ENCODE measurements at regions not wholly inside any gene's neighbourhood (a gene's known extent, or its start where the extent isn't known, plus 50 kb on each side); places are given as distances from the start of the nearest gene placed in this dataset.
A peak's percentile ranks its signal among the peaks of the same experiment; 100 is the strongest.

DNA sequence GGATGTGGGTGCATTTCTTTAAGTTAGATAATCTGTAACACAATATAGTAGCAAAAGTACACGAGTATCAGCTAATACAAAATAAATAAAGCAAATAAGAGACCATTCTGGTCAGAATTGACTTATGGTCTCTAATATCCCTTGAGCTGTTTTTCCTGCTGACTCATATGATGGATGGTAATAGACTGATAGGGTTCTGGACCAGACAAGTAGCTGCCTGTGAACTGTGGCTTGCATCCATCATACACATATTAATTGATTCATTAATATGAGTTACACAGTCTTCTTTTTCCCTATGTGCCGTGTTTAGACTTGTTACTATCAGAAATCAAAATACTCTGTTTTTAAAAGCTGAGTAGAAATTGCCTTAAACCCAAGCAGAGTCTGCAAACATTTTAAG is 762.8 kb downstream of the GATA3 start:
- Histone ChIP-seq H3K4me1 (ENCODE audit: insufficient read depth, poor library complexity, severe bottlenecking) (peaks cover 21% of the 10 kb centered on the region), H3K27me3 (ENCODE audit: insufficient read depth, poor library complexity, severe bottlenecking) (no peaks in the 10 kb centered on the region), H3K4me3 (ENCODE audit: severe bottlenecking) (no peak overlapping the region), H3K27ac (ENCODE audit: poor library complexity, severe bottlenecking) (peak overlapping the region; percentile 52), H3K9me3 (ENCODE audit: severe bottlenecking) (no peaks in the 10 kb centered on the region), H3K36me3 (ENCODE audit: low read depth) (no peaks in the 10 kb centered on the region)
- TF ChIP-seq, protein P1, sequence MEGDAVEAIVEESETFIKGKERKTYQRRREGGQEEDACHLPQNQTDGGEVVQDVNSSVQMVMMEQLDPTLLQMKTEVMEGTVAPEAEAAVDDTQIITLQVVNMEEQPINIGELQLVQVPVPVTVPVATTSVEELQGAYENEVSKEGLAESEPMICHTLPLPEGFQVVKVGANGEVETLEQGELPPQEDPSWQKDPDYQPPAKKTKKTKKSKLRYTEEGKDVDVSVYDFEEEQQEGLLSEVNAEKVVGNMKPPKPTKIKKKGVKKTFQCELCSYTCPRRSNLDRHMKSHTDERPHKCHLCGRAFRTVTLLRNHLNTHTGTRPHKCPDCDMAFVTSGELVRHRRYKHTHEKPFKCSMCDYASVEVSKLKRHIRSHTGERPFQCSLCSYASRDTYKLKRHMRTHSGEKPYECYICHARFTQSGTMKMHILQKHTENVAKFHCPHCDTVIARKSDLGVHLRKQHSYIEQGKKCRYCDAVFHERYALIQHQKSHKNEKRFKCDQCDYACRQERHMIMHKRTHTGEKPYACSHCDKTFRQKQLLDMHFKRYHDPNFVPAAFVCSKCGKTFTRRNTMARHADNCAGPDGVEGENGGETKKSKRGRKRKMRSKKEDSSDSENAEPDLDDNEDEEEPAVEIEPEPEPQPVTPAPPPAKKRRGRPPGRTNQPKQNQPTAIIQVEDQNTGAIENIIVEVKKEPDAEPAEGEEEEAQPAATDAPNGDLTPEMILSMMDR (IDR thresholded peaks at IDR 0.05; ENCODE audit: poor library complexity, severe bottlenecking): no peak
- DNase-seq (ENCODE audit: low spot score) (no peak), ATAC-seq (ENCODE audit: low read depth) (peak; percentile 86)

DNA sequence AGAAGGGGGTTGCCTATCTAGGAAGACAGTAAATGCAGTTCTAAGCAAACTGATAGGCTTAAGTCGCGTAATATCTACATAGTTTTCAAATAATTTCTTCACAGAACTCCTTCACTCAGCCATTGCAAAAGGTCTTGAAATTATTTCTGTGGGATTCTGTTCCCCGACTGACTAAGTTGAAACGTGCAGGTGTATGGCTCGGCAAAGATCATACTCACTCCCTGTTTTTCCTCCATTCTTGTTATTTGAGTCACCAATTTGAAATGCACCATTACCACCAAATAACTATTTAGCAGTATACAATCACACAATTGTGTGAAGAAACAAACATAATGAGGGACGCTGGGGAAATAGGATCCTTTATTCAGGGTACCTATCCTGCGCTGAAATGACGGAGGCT is 771.1 kb downstream of the GATA3 start:
- TF ChIP-seq, protein P1 (IDR thresholded peaks at IDR 0.05; ENCODE audit: poor library complexity, severe bottlenecking): no peak
- Histone ChIP-seq H3K27me3 (ENCODE audit: insufficient read depth, poor library complexity, severe bottlenecking) (no peaks in the 10 kb centered on the region), H3K4me3 (ENCODE audit: severe bottlenecking) (no peak overlapping the region), H3K36me3 (ENCODE audit: low read depth) (no peaks in the 10 kb centered on the region), H3K9me3 (ENCODE audit: severe bottlenecking) (no peaks in the 10 kb centered on the region), H3K4me1 (ENCODE audit: insufficient read depth, poor library complexity, severe bottlenecking) (peaks cover 35% of the 10 kb centered on the region), H3K27ac (ENCODE audit: poor library complexity, severe bottlenecking) (peak overlapping the region; percentile 68)
- ATAC-seq (ENCODE audit: low read depth): peak; percentile 56
- no peak for DNase-seq (ENCODE audit: low spot score)

DNA sequence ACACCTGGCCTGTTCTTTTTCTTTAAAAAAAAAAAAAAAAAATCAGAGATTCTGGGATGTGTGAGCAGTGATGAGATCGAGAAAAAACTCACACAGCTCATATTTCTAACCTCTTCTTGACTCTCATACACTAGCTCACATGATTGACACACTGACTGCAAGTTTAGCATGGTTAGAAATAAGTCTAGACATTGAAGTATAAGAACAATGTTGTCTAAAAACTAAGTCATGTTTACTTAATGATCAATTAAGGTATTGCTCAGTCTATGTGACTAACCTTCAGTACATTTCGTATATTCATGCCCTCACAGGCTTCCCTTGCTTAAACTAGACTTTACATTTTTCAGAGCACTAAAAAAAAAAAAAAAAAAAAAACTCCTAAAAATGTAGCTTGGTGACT is 775.1 kb downstream of the GATA3 start:
- H3K27ac ChIP-seq (ENCODE audit: poor library complexity, severe bottlenecking): peak overlapping the region; percentile 97
- H3K27me3 ChIP-seq (ENCODE audit: insufficient read depth, poor library complexity, severe bottlenecking): no peaks in the 10 kb centered on the region
- TF ChIP-seq, protein P1 (IDR thresholded peaks at IDR 0.05; ENCODE audit: poor library complexity, severe bottlenecking): no peak
- ATAC-seq (ENCODE audit: low read depth) (peak; percentile 92), DNase-seq (ENCODE audit: low spot score) (no peak)
- H3K36me3 ChIP-seq (ENCODE audit: low read depth): no peaks in the 10 kb centered on the region
- H3K4me3 ChIP-seq (ENCODE audit: severe bottlenecking): no peak overlapping the region
- no peaks in the 10 kb centered on the region for H3K9me3 ChIP-seq (ENCODE audit: severe bottlenecking)
- peaks cover 35% of the 10 kb centered on the region for H3K4me1 ChIP-seq (ENCODE audit: insufficient read depth, poor library complexity, severe bottlenecking)

DNA sequence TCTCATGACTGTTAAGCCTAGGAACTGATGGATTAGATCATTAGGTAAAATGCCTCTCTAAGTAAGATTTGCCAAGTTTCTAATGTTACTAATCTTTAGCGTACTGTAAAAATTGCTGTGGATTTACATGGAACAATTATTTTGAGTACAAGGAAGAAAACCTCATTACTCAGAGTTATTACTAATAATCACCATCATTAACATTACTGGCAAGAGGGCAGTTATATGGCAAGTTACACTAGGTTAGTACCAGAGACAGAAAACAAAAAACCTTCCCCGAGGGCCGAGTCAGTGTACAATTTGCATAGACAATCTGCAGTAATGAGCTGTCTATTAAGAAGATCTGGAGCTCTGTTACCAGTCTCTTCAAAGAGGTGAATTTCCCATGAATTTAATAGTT is 775.6 kb downstream of the GATA3 start:
- no peaks in the 10 kb centered on the region for H3K36me3 ChIP-seq (ENCODE audit: low read depth)
- peak; percentile 7; the same call in 2 of the 3 replicates for ATAC-seq (ENCODE audit: low read depth)
- H3K4me1 ChIP-seq (ENCODE audit: insufficient read depth, poor library complexity, severe bottlenecking): peaks cover 30% of the 10 kb centered on the region
- H3K4me3 ChIP-seq (ENCODE audit: severe bottlenecking): no peak overlapping the region
- no peaks in the 10 kb centered on the region for H3K9me3 ChIP-seq (ENCODE audit: severe bottlenecking)
- peak overlapping the region; percentile 97 for H3K27ac ChIP-seq (ENCODE audit: poor library complexity, severe bottlenecking)
- DNase-seq (ENCODE audit: low spot score): no peak
- TF ChIP-seq, protein P1 (IDR thresholded peaks at IDR 0.05; ENCODE audit: poor library complexity, severe bottlenecking): no peak
- H3K27me3 ChIP-seq (ENCODE audit: insufficient read depth, poor library complexity, severe bottlenecking): no peaks in the 10 kb centered on the region

DNA sequence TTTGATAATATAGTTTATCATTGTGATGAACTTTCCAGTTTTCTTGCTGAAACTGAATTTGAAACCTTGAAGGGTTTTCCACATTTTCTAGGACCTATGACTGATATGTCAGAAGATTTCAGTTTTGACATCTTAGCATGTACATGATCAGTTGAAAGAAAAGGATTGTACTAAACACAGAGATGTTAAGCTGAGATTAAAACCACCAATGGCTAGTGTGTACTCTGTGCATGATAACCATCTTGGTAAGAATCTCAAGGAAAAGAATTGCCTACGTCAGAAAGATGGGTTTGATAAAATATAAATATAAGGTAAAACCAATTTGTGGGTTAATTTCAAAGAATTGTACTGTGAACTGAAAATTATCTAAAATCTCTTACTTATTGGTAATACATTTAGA is 776.4 kb downstream of the GATA3 start:
- Histone ChIP-seq H3K4me1 (ENCODE audit: insufficient read depth, poor library complexity, severe bottlenecking) (peaks cover 22% of the 10 kb centered on the region), H3K27me3 (ENCODE audit: insufficient read depth, poor library complexity, severe bottlenecking) (no peaks in the 10 kb centered on the region), H3K27ac (ENCODE audit: poor library complexity, severe bottlenecking) (peak overlapping the region; percentile 97), H3K4me3 (ENCODE audit: severe bottlenecking) (no peak overlapping the region), H3K36me3 (ENCODE audit: low read depth) (no peaks in the 10 kb centered on the region), H3K9me3 (ENCODE audit: severe bottlenecking) (no peaks in the 10 kb centered on the region)
- ATAC-seq (ENCODE audit: low read depth): no peak
- TF ChIP-seq, protein P1 (IDR thresholded peaks at IDR 0.05; ENCODE audit: poor library complexity, severe bottlenecking): no peak
- no peak for DNase-seq (ENCODE audit: low spot score)

All from RWPE2 (cell line).